NCI-H2081 treated with DMSO at 0.1 percent for 48 hours (cell line): ENCODE measurements at regions not wholly inside any gene's neighbourhood (a gene's known extent, or its start where the extent isn't known, plus 50 kb on each side); places are given as distances from the start of the nearest gene placed in this dataset.
"Not testable (repeated sequence)": the region's sequence is repeated elsewhere in the genome, so short reads cannot be mapped to it uniquely, and the experiment has no call there.

Source experiments
- DNase-seq: peaks from one replicate; lab custom pipeline; 2025; lab: John Stamatoyannopoulos, UW

- DNase-seq, result not testable (repeated sequence)
These were observed 1099.1 kb downstream of the EPHA3 start for GRCh38 chr3:90206482-90206881.

DNA sequence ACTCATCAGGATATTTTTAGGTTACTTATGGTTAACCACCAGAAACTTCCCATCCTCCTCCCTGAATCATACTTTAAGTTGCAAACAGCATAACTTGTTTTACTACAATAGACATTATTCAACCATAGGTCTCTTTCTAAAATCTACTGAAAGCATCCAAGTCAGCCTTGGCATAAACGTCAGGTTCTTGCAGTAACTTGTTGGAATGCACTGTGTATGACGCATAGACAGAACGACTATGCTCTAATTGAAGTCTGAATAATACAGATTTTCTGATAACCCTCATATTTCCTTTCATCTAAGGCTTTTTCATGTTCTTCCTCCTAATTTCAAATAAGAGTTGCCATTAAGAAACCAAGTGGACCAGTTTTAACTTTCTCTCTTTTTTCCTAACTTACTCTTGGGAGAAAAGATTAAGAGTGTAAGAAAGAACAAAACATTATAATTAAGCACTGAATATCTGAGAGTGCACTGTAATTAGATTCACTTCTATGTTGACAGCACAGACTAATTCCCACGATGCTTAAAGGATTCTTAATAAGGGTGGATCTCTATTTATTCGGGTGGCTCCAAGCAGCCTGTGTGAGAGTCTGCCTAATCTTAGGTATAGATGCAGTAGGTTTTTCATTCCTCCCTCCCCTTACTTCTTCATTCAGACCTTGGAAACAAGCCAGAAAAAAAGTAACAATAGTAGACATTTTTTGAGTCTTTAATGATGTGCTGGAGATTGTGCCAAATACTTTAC lies 1100.1 kb downstream of the EPHA3 start:
- DNase-seq, result not testable (repeated sequence)

- no peak for DNase-seq
These were observed 1114.5 kb downstream of the EPHA3 start for GRCh38 chr3:90221900-90222299.

GRCh38 chr3:90241481-90241880 lies 1134.1 kb downstream of the EPHA3 start:
- no peak for DNase-seq

DNA sequence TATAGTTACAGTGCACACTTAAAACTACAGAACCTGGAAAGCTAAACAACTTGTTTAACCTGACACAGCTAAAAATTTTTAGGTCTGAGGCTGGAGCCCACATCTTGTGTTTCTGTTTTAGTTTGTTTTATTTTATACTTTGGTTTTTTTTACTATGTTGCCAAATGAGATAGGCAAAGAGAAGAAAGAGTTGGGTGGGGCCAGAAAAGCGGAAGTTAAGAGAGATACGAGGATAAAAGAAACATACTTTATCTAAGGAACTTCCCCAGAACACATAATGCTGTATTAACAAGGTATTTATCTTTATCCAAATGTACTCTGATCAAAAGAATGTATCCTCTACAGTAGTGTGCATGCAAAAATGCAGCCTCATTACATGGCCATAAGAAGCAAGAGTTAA lies 1145.7 kb downstream of the EPHA3 start:
- DNase-seq, result no peak

DNA sequence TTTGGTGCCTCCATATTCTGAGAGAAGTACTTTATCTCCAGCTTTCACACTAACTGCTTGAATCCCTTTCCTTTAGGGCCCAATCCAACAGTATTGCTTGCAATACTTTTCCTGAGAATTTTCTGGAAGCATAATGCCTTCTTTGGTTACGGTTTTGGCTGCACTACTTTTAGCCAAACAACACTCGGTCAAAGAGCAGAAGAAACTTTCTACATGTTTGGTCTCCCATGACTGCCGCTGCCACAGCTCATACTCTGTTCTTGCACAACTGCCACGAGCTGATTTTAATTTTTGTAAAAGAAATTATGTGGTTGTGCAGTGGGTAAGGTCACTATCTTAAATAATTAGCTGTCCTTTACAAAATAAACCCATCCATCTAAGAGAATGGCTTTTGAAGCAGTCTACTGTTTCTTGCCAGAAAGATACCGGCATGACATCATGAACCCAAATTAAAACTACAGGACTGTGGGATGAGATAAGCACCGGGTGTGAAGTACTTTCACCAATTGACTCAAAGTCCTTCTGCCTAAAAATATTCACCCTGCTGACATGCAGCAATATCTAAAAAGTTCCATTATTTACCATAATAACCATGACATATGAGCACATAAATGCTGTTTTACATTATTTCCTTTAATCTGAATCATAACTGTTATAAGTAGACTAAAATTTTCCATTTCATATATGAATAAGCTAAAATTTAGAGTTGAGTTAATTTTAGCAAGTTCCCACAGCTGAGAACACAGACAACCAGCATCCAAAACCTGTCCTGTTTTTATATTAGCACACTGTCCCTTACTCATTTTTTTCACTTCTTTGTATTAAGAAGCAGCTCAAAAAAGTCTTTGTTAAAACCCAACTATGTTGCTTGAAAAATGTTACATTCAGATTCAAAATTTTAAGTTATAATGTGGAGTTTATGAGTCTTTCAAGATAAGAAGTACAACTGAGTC lies 1154.3 kb downstream of the EPHA3 start:
- no peak for DNase-seq
